Spinal cord (tissue), 9 donors: ENCODE measurements at regions not wholly inside any gene's neighbourhood (a gene's known extent, or its start where the extent isn't known, plus 50 kb on each side); places are given as distances from the start of the nearest gene placed in this dataset.
A peak's percentile ranks its signal among the peaks of the same experiment; 100 is the strongest.
"Not testable (repeated sequence)": the region's sequence is repeated elsewhere in the genome, so short reads cannot be mapped to it uniquely, and the experiment has no call there.

Experiments used
- DNase-seq, 6 donors: peaks; one replicate each; pipeline versions ENCODE4 v3.0.0 to v3.0.0-alpha.2; 2013 to 2015; ENCODE audit warnings: low spot score in 6 of 6, low read depth in 4 of 6
- H3K27ac ChIP-seq: one replicate; pipeline ENCODE4 v1.5.1; 2013; ENCODE audit warnings: low read depth, low read length, control low read depth
- H3K27me3 ChIP-seq: one replicate; pipeline ENCODE4 v1.6.1; 2013; ENCODE audit warnings: low read length; ENCODE audit not compliant: control insufficient read depth, insufficient read depth
- H3K36me3 ChIP-seq: one replicate; pipeline ENCODE4 v1.6.1; 2013; ENCODE audit warnings: low read length; ENCODE audit not compliant: control insufficient read depth, insufficient read depth
- H3K4me1 ChIP-seq: one replicate; pipeline ENCODE4 v1.6.1; 2013; ENCODE audit warnings: low read length; ENCODE audit not compliant: control insufficient read depth, insufficient read depth
- H3K4me3 ChIP-seq: one replicate; pipeline ENCODE4 v1.5.1; 2013; ENCODE audit warnings: low read depth, low read length, control low read depth
- H3K9me3 ChIP-seq: one replicate; pipeline ENCODE4 v1.6.1; 2013; ENCODE audit warnings: low read length; ENCODE audit not compliant: control insufficient read depth, insufficient read depth
- WGBS: methylation state at CpG from one replicate; pipeline ENCODE4 v1.1.5; 2013; ENCODE audit warnings: missing lambda C conversion rate; ENCODE audit not compliant: insufficient coverage; 5-methylcytosine and 5-hydroxymethylcytosine counted together
- donor health status: healthy.

- no peaks in the 10 kb centered on the region for H3K9me3 ChIP-seq
- no peaks in the 10 kb centered on the region for H3K27me3 ChIP-seq
- H3K4me3 ChIP-seq = no peak overlapping the region
- WGBS = no CpG with 5 or more reads among the region's 1 CpG
- H3K27ac ChIP-seq = no peak overlapping the region
- peak in 1 of 6 donors; percentile 23 for DNase-seq
- H3K36me3 ChIP-seq = no peaks in the 10 kb centered on the region
- no peaks in the 10 kb centered on the region for H3K4me1 ChIP-seq
These were observed 1503.2 kb downstream of the HACE1 start for GRCh38 chr6:103356531-103356930.

GRCh38 chr6:103344554-103345163 lies 1515.1 kb downstream of the HACE1 start:
- Histone ChIP-seq H3K27ac (no peak overlapping the region), H3K4me1 (no peaks in the 10 kb centered on the region), H3K27me3 (no peaks in the 10 kb centered on the region), H3K36me3 (no peaks in the 10 kb centered on the region), H3K4me3 (no peak overlapping the region), H3K9me3 (no peaks in the 10 kb centered on the region)
- WGBS = no CpG with 5 or more reads among the region's 2 CpGs
- DNase-seq = no peak

- no peak overlapping the region for H3K4me3 ChIP-seq
- H3K9me3 ChIP-seq = no peaks in the 10 kb centered on the region
- no peak overlapping the region for H3K27ac ChIP-seq
- H3K27me3 ChIP-seq = no peaks in the 10 kb centered on the region
- no peaks in the 10 kb centered on the region for H3K4me1 ChIP-seq
- 100% methylated on average over 2 of the region's 2 CpGs for WGBS
- DNase-seq = no peak
- no peaks in the 10 kb centered on the region for H3K36me3 ChIP-seq
These were observed 1524.3 kb downstream of the HACE1 start for GRCh38 chr6:103335412-103335811.

- H3K27me3 ChIP-seq = no peaks in the 10 kb centered on the region
- H3K9me3 ChIP-seq = no peaks in the 10 kb centered on the region
- no peak overlapping the region for H3K27ac ChIP-seq
- DNase-seq = peak in 5 of 6 donors; percentile 4 to 77 (median 25)
- H3K4me3 ChIP-seq = no peak overlapping the region
- no peaks in the 10 kb centered on the region for H3K4me1 ChIP-seq
- WGBS = 28% methylated on average over 1 of the region's 4 CpGs
- H3K36me3 ChIP-seq = no peaks in the 10 kb centered on the region
These were observed 1532.7 kb downstream of the HACE1 start for GRCh38 chr6:103326760-103327757.

GRCh38 chr6:103313432-103313831 lies 1546.3 kb downstream of the HACE1 start:
- H3K9me3 ChIP-seq = peaks cover 5% of the 10 kb centered on the region
- H3K4me1 ChIP-seq = no peaks in the 10 kb centered on the region
- no peak for DNase-seq
- H3K27me3 ChIP-seq = no peaks in the 10 kb centered on the region
- H3K4me3 ChIP-seq = no peak overlapping the region
- H3K27ac ChIP-seq = no peak overlapping the region
- no peaks in the 10 kb centered on the region for H3K36me3 ChIP-seq

- not testable (repeated sequence) for H3K9me3 ChIP-seq, DNase-seq, H3K4me1 ChIP-seq, H3K4me3 ChIP-seq, H3K27ac ChIP-seq, H3K36me3 ChIP-seq, H3K27me3 ChIP-seq
- no CpG with 5 or more reads among the region's 35 CpGs for WGBS
These were observed 1565.3 kb downstream of the HACE1 start for GRCh38 chr6:103294376-103294775.

GRCh38 chr6:103284835-103285234 lies 1574.9 kb downstream of the HACE1 start:
- Histone ChIP-seq H3K9me3 (no peaks in the 10 kb centered on the region), H3K27ac (no peak overlapping the region), H3K4me3 (no peak overlapping the region), H3K36me3 (no peaks in the 10 kb centered on the region), H3K27me3 (no peaks in the 10 kb centered on the region), H3K4me1 (no peaks in the 10 kb centered on the region)
- no CpG with 5 or more reads among the region's 2 CpGs for WGBS
- peak in 1 of 6 donors; percentile 0 for DNase-seq

- Histone ChIP-seq H3K36me3 (no peaks in the 10 kb centered on the region), H3K27me3 (no peaks in the 10 kb centered on the region), H3K4me3 (no peak overlapping the region), H3K9me3 (no peaks in the 10 kb centered on the region), H3K27ac (no peak overlapping the region), H3K4me1 (no peaks in the 10 kb centered on the region)
- peak in 1 of 6 donors; percentile 0 for DNase-seq
- WGBS = no CpG with 5 or more reads among the region's 2 CpGs
These were observed 1579.3 kb downstream of the HACE1 start for GRCh38 chr6:103280417-103280816.

- no peak overlapping the region for H3K4me3 ChIP-seq
- H3K27me3 ChIP-seq = no peaks in the 10 kb centered on the region
- no peak overlapping the region for H3K27ac ChIP-seq
- no peaks in the 10 kb centered on the region for H3K4me1 ChIP-seq
- peak in 1 of 6 donors; percentile 0 for DNase-seq
- 80% methylated on average over 1 of the region's 1 CpG for WGBS
- no peaks in the 10 kb centered on the region for H3K9me3 ChIP-seq
- H3K36me3 ChIP-seq = no peaks in the 10 kb centered on the region
These were observed 1581.8 kb downstream of the HACE1 start for GRCh38 chr6:103277936-103278335.

GRCh38 chr6:103273048-103273447 lies 1586.7 kb downstream of the HACE1 start:
- WGBS = no CpG with 5 or more reads among the region's 1 CpG
- peak in 4 of 6 donors; percentile 5 to 91 (median 38) for DNase-seq
- no peaks in the 10 kb centered on the region for H3K9me3 ChIP-seq

More at GRCh38 chr6:103273048-103273447, 1586.7 kb downstream of the HACE1 start:
- no peaks in the 10 kb centered on the region for H3K4me1 ChIP-seq
- H3K4me3 ChIP-seq = no peak overlapping the region
- H3K36me3 ChIP-seq = no peaks in the 10 kb centered on the region
- H3K27me3 ChIP-seq = no peaks in the 10 kb centered on the region
- no peak overlapping the region for H3K27ac ChIP-seq
